ENCODE measurements at regions not wholly inside any gene's neighbourhood (a gene's known extent, or its start where the extent isn't known, plus 50 kb on each side); places are given as distances from the start of the nearest gene placed in this dataset.

DNA sequence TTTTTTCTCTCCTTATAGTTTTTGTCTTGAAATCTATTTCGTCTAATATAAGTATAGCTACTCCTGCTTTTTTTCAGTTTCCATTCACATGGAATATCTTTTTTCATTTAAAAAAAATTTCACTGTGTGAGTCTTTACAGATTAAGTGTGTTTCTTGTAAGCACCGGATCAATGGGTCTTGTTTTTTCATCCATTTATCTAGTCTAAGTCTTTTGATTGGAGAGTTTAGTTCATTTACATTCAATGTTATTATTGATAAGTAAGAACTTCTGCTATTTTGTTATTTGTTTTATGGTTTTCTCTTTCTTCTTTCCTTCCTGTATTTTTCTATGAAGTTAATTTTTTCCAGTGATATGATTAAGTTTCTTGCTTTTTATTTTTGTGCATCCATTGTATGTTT lies 216.7 kb upstream of the CNTNAP2 start:
- TF ChIP-seq POLR2A (IDR thresholded peaks at IDR 0.05; ENCODE audit: low read depth, low read length) = no peak
- no peak for TF ChIP-seq CEBPB (IDR thresholded peaks at IDR 0.05; ENCODE audit: low read depth, low read length)
- no peak for TF ChIP-seq SMC3 (IDR thresholded peaks at IDR 0.05; ENCODE audit: low read depth, low read length)
- TF ChIP-seq, protein P1, sequence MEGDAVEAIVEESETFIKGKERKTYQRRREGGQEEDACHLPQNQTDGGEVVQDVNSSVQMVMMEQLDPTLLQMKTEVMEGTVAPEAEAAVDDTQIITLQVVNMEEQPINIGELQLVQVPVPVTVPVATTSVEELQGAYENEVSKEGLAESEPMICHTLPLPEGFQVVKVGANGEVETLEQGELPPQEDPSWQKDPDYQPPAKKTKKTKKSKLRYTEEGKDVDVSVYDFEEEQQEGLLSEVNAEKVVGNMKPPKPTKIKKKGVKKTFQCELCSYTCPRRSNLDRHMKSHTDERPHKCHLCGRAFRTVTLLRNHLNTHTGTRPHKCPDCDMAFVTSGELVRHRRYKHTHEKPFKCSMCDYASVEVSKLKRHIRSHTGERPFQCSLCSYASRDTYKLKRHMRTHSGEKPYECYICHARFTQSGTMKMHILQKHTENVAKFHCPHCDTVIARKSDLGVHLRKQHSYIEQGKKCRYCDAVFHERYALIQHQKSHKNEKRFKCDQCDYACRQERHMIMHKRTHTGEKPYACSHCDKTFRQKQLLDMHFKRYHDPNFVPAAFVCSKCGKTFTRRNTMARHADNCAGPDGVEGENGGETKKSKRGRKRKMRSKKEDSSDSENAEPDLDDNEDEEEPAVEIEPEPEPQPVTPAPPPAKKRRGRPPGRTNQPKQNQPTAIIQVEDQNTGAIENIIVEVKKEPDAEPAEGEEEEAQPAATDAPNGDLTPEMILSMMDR (conservative IDR thresholded peaks at IDR 0.05; ENCODE audit: low read depth, low read length) = no peak
- no peak for TF ChIP-seq RAD21 (IDR thresholded peaks at IDR 0.05; ENCODE audit: low read length)

All from IMR-90 (cell line).